ENCODE measurements at regions not wholly inside any gene's neighbourhood (a gene's known extent, or its start where the extent isn't known, plus 50 kb on each side); places are given as distances from the start of the nearest gene placed in this dataset.

DNA sequence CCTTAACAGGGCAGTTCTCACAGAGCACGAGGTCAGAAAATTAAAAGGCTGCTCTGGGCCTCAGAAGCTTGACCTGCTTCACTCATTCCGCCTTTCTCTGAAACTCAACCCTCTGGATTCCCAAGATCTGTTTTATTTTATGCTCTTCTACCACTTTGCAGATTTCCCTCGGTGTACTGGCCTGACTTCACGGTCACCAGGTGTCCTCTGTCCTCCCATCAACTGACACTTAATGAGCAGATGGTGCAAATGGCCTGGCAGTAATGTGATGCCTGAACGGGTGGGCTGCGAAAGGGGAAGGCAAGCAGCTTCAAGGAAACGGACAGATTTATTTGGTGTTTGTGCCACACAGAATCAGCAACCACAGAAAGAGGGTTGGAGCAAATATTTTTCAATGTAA lies 169.7 kb upstream of the TFAP2D start:
- TF ChIP-seq, protein P1, sequence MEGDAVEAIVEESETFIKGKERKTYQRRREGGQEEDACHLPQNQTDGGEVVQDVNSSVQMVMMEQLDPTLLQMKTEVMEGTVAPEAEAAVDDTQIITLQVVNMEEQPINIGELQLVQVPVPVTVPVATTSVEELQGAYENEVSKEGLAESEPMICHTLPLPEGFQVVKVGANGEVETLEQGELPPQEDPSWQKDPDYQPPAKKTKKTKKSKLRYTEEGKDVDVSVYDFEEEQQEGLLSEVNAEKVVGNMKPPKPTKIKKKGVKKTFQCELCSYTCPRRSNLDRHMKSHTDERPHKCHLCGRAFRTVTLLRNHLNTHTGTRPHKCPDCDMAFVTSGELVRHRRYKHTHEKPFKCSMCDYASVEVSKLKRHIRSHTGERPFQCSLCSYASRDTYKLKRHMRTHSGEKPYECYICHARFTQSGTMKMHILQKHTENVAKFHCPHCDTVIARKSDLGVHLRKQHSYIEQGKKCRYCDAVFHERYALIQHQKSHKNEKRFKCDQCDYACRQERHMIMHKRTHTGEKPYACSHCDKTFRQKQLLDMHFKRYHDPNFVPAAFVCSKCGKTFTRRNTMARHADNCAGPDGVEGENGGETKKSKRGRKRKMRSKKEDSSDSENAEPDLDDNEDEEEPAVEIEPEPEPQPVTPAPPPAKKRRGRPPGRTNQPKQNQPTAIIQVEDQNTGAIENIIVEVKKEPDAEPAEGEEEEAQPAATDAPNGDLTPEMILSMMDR (IDR thresholded peaks at IDR 0.05; ENCODE audit: low read depth, low read length), result no peak
- TF ChIP-seq EZH2phosphoT487 (IDR thresholded peaks at IDR 0.05; ENCODE audit: low read depth), result no peak
